OCI-LY7 (cell line): ENCODE measurements at regions not wholly inside any gene's neighbourhood (a gene's known extent, or its start where the extent isn't known, plus 50 kb on each side); places are given as distances from the start of the nearest gene placed in this dataset.

Experiments
- BruUV-seq: library from RNA; stranded (reverse); fragments of 400-500 nt; replicated peaks from 2 replicates; lab custom pipeline; 2021; lab: Mats Ljungman, UMichigan
- CTCF ChIA-PET: fragments of 300-600 bp; sonication (Branson Sonifier 250); formaldehyde crosslinking; loops from one replicate; lab custom pipeline; 2022; ENCODE audit warnings: antibody characterized with exemption; ENCODE audit not compliant: unreplicated experiment; lab: Charles Lee
- POLR2A ChIA-PET: fragments of 300-600 bp; sonication (Branson Sonifier 250); formaldehyde crosslinking; loops from one replicate; lab custom pipeline; 2022; ENCODE audit warnings: antibody characterized with exemption; lab: Charles Lee
- DNase-seq: peaks from one replicate; pipeline ENCODE4 v3.0.0-alpha.2; 2015; ENCODE audit warnings: low spot score
- H2AFZ ChIP-seq: fragments of 200-600 bp; sonication (generic), shearing (Covaris generic); 2 replicates; pipeline ENCODE4 v1.6.1; 2014; ENCODE audit warnings: mild to moderate bottlenecking, antibody characterized with exemption, low read length, moderate library complexity
- H3K27ac ChIP-seq: fragments of 200-600 bp; sonication (generic); 2 replicates; pipeline ENCODE4 v1.5.1; 2014; ENCODE audit warnings: mixed run types, low read depth, mild to moderate bottlenecking, moderate library complexity, low read length, inconsistent platforms; ENCODE audit not compliant: poor library complexity, severe bottlenecking
- H3K36me3 ChIP-seq: fragments of 200-600 bp; sonication (generic); 2 replicates; pipeline ENCODE4 v1.6.1; 2014; ENCODE audit warnings: mild to moderate bottlenecking, antibody characterized with exemption, low read length, moderate library complexity, mixed read lengths; ENCODE audit not compliant: insufficient read depth
- H3K4me1 ChIP-seq: fragments of 200-600 bp; sonication (generic); 2 replicates; pipeline ENCODE4 v1.5.1; 2014; ENCODE audit warnings: mild to moderate bottlenecking, low read length; ENCODE audit not compliant: insufficient read depth, poor library complexity, severe bottlenecking
- H3K4me2 ChIP-seq: fragments of 200-600 bp; sonication (generic); 2 replicates; pipeline ENCODE4 v1.6.1; 2014; ENCODE audit warnings: mild to moderate bottlenecking, low read length
- H3K4me3 ChIP-seq: fragments of 200-600 bp; sonication (generic); 2 replicates; pipeline ENCODE4 v1.5.1; 2014; ENCODE audit warnings: mild to moderate bottlenecking, low read depth, low read length; ENCODE audit not compliant: poor library complexity, severe bottlenecking
- H3K79me2 ChIP-seq: fragments of 200-600 bp; sonication (generic); 2 replicates; pipeline ENCODE4 v1.6.1; 2016; ENCODE audit warnings: low read depth, mild to moderate bottlenecking, low read length, moderate library complexity, mixed read lengths; ENCODE audit not compliant: insufficient read depth
- H3K9me2 ChIP-seq: fragments of 200-600 bp; sonication (generic); 2 replicates; pipeline ENCODE4 v1.6.1; 2016; ENCODE audit warnings: mild to moderate bottlenecking, low read length, mixed read lengths; ENCODE audit not compliant: insufficient read depth
- H3K9me3 ChIP-seq: fragments of 200-600 bp; sonication (generic); 2 replicates; pipeline ENCODE4 v1.6.1; 2014; ENCODE audit warnings: mild to moderate bottlenecking, mixed run types, low read length, mixed read lengths
- H4K20me1 ChIP-seq: fragments of 200-600 bp; sonication (generic); 2 replicates; pipeline ENCODE4 v1.6.1; 2014; ENCODE audit warnings: mild to moderate bottlenecking, antibody characterized with exemption, low read length, moderate library complexity, mixed read lengths; ENCODE audit not compliant: insufficient read depth
- EZH2phosphoT487 ChIP-seq: fragments of 200-600 bp; sonication (generic); IDR thresholded peaks from 2 replicates; pipeline ENCODE4 v1.6.1; 2018; ENCODE audit warnings: low read depth, borderline replicate concordance, mild to moderate bottlenecking, mixed run types, antibody characterized with exemption, low read length, moderate library complexity, mixed read lengths
- intact Hi-C: fragments of 100-400 bp; cut with micrococcal nuclease; formaldehyde crosslinking; loops from one replicate; pipeline ENCODE4 v1.10.0; 2022; ENCODE audit not compliant: unreplicated experiment
- TF ChIP-seq, protein P1 (sequence below): fragments of 200-600 bp; sonication (generic); conservative IDR thresholded peaks from 2 replicates; pipeline ENCODE4 v1.5.1; 2014; ENCODE audit warnings: mild to moderate bottlenecking, antibody characterized with exemption, low read length, moderate library complexity, mixed read lengths

- H4K20me1 ChIP-seq: no peaks in the 10 kb centered on the region
- no peaks in the 10 kb centered on the region for H3K9me3 ChIP-seq
- no peak overlapping the region for H3K4me3 ChIP-seq
- H3K36me3 ChIP-seq: no peaks in the 10 kb centered on the region
- TF ChIP-seq, protein P1, sequence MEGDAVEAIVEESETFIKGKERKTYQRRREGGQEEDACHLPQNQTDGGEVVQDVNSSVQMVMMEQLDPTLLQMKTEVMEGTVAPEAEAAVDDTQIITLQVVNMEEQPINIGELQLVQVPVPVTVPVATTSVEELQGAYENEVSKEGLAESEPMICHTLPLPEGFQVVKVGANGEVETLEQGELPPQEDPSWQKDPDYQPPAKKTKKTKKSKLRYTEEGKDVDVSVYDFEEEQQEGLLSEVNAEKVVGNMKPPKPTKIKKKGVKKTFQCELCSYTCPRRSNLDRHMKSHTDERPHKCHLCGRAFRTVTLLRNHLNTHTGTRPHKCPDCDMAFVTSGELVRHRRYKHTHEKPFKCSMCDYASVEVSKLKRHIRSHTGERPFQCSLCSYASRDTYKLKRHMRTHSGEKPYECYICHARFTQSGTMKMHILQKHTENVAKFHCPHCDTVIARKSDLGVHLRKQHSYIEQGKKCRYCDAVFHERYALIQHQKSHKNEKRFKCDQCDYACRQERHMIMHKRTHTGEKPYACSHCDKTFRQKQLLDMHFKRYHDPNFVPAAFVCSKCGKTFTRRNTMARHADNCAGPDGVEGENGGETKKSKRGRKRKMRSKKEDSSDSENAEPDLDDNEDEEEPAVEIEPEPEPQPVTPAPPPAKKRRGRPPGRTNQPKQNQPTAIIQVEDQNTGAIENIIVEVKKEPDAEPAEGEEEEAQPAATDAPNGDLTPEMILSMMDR: no peak
- TF ChIP-seq EZH2phosphoT487: no peak
- BruUV-seq: no TSS peak
- no peak overlapping the region for H3K4me2 ChIP-seq
- no peaks in the 10 kb centered on the region for H3K4me1 ChIP-seq
- H3K79me2 ChIP-seq: no peaks in the 10 kb centered on the region
- no peak overlapping the region for H2AFZ ChIP-seq
- ChIA-PET POLR2A (no interaction called here), CTCF (no interaction called here)
- H3K9me2 ChIP-seq: no peaks in the 10 kb centered on the region
- intact Hi-C loops: no loop called here
- H3K27ac ChIP-seq: no peak overlapping the region
- DNase-seq: no peak
Measured at GRCh38 chrY:17398336-17399072, 481.5 kb downstream of the CDY2B start.

DNA sequence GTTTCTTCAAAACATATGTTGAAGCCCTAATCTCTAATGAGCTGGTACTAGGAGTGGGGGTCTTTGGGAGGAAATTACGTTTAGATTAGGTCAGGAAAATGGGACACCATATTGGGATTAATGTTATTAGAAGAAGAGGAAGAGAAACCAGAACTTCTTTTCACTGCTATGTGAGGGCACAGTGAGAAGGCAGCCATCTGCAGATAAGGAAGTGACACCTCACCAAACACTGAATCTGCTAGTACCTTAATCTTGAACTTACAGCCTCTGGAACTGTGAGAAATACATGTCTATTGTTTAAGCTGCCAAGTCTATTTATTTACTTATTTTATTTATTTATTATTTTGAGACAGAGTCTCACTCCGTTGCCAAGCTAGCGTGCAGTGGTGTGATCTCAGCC is 482.4 kb downstream of the CDY2B start:
- H3K36me3 ChIP-seq: no peaks in the 10 kb centered on the region
- no TSS peak for BruUV-seq
- POLR2A ChIA-PET: no interaction called here
- no peaks in the 10 kb centered on the region for H3K9me2 ChIP-seq
- no peaks in the 10 kb centered on the region for H3K79me2 ChIP-seq
- intact Hi-C loops: no loop called here
- H4K20me1 ChIP-seq: no peaks in the 10 kb centered on the region
- no peak for DNase-seq
- CTCF ChIA-PET: no interaction called here
- H3K4me1 ChIP-seq: no peaks in the 10 kb centered on the region
- H3K4me2 ChIP-seq: no peak overlapping the region
- TF ChIP-seq, protein P1: no peak
- no peak for TF ChIP-seq EZH2phosphoT487
- no peak overlapping the region for H3K27ac ChIP-seq
- H3K9me3 ChIP-seq: no peaks in the 10 kb centered on the region
- no peak overlapping the region for H3K4me3 ChIP-seq
- H2AFZ ChIP-seq: no peak overlapping the region

GRCh38 chrY:17381431-17382070 is 498.5 kb downstream of the CDY2B start:
- no peak overlapping the region for H3K4me3 ChIP-seq
- H3K4me1 ChIP-seq: no peaks in the 10 kb centered on the region
- no peak overlapping the region for H3K4me2 ChIP-seq
- ChIA-PET POLR2A (no interaction called here), CTCF (no interaction called here)
- no peaks in the 10 kb centered on the region for H3K9me3 ChIP-seq
- H3K36me3 ChIP-seq: no peaks in the 10 kb centered on the region
- no peak for DNase-seq
- intact Hi-C loops: no loop called here
- H4K20me1 ChIP-seq: no peaks in the 10 kb centered on the region
- TF ChIP-seq EZH2phosphoT487: no peak
- TF ChIP-seq, protein P1: no peak
- H3K27ac ChIP-seq: no peak overlapping the region
- no TSS peak for BruUV-seq
- H2AFZ ChIP-seq: no peak overlapping the region
- no peaks in the 10 kb centered on the region for H3K9me2 ChIP-seq
- H3K79me2 ChIP-seq: no peaks in the 10 kb centered on the region
